GM23338 (cell line): ENCODE measurements at regions not wholly inside any gene's neighbourhood (a gene's known extent, or its start where the extent isn't known, plus 50 kb on each side); places are given as distances from the start of the nearest gene placed in this dataset.

Experiments
- ATAC-seq: fragments of 200-7000 bp; cut with Tn5 transposase; 3 replicates; pipeline ENCODE4 v1.9.1; 2020
- DNase-seq: peaks from one replicate; pipeline ENCODE4 v3.0.0-alpha.2; 2015; ENCODE audit warnings: low spot score
- H2AFZ ChIP-seq: fragments of 200-600 bp; sonication (generic); 2 replicates; pipeline ENCODE4 v1.8.0; 2016; ENCODE audit warnings: antibody characterized with exemption, mild to moderate bottlenecking, moderate library complexity
- H3F3A ChIP-seq: fragments of 200-600 bp; sonication (generic); replicated peaks from 2 replicates; pipeline ENCODE4 v1.8.0; 2017; ENCODE audit warnings: antibody characterized with exemption, mixed run types, low read depth
- H3K27ac ChIP-seq: fragments of 200-600 bp; sonication (generic); 2 replicates; pipeline ENCODE4 v1.6.1; 2016; ENCODE audit warnings: low read depth
- H3K27me3 ChIP-seq: fragments of 200-600 bp; sonication (generic); 2 replicates; pipeline ENCODE4 v1.8.0; 2016; ENCODE audit warnings: mild to moderate bottlenecking, mixed run types, moderate library complexity; ENCODE audit not compliant: insufficient read depth
- H3K36me3 ChIP-seq: fragments of 200-600 bp; sonication (generic); 2 replicates; pipeline ENCODE4 v1.8.0; 2016; ENCODE audit warnings: mild to moderate bottlenecking; ENCODE audit not compliant: insufficient read depth
- H3K4me1 ChIP-seq: fragments of 200-600 bp; sonication (generic); 2 replicates; pipeline ENCODE4 v1.8.0; 2016; ENCODE audit warnings: mild to moderate bottlenecking, moderate library complexity; ENCODE audit not compliant: insufficient read depth
- H3K4me2 ChIP-seq: fragments of 200-600 bp; sonication (generic); 2 replicates; pipeline ENCODE4 v1.7.1; 2017; ENCODE audit warnings: mixed run types
- H3K4me3 ChIP-seq: fragments of 200-600 bp; sonication (generic); 2 replicates; pipeline ENCODE4 v1.6.1; 2016; ENCODE audit warnings: mixed run types
- H3K79me2 ChIP-seq: fragments of 200-600 bp; sonication (generic); replicated peaks from 2 replicates; pipeline ENCODE4 v1.8.0; 2017; ENCODE audit warnings: mild to moderate bottlenecking; ENCODE audit not compliant: insufficient read depth
- H3K9me2 ChIP-seq: fragments of 200-600 bp; sonication (generic); 2 replicates; pipeline ENCODE4 v1.8.0; 2017; ENCODE audit not compliant: insufficient read depth
- H4K20me1 ChIP-seq: fragments of 200-600 bp; sonication (generic); replicated peaks from 2 replicates; pipeline ENCODE4 v1.8.0; 2017; ENCODE audit warnings: mild to moderate bottlenecking; ENCODE audit not compliant: insufficient read depth
- H3K27ac Mint-ChIP-seq: 2 replicates; pipeline ENCODE4 v1.8.0; 2020; ENCODE audit warnings: inconsistent platforms, mild to moderate bottlenecking, moderate library complexity, mixed read lengths
- H3K27me3 Mint-ChIP-seq: 3 replicates; pipeline ENCODE4 v1.8.0; 2022; ENCODE audit warnings: low read depth, mild to moderate bottlenecking, moderate library complexity, mixed read lengths, inconsistent platforms; ENCODE audit not compliant: insufficient read depth, poor library complexity
- H3K36me3 Mint-ChIP-seq: 3 replicates; pipeline ENCODE4 v1.8.0; 2021; ENCODE audit warnings: low read depth, mild to moderate bottlenecking, inconsistent platforms, moderate library complexity, mixed read lengths
- H3K4me1 Mint-ChIP-seq: 3 replicates; pipeline ENCODE4 v1.8.0; 2020; ENCODE audit warnings: mild to moderate bottlenecking, inconsistent platforms, mixed read lengths
- H3K4me3 Mint-ChIP-seq: 3 replicates; pipeline ENCODE4 v1.8.0; 2021; ENCODE audit warnings: moderate library complexity, mild to moderate bottlenecking, inconsistent platforms, mixed read lengths
- H3K9me3 Mint-ChIP-seq: 3 replicates; pipeline ENCODE4 v1.8.0; 2020; ENCODE audit warnings: moderate library complexity, mild to moderate bottlenecking, inconsistent platforms, mixed read lengths
- CREB1 ChIP-seq: fragments of 250-450 bp; sonication (Bioruptor Pico); IDR thresholded peaks from 2 replicates; pipeline ENCODE4 v1.5.0; 2020; ENCODE audit warnings: low read depth, mild to moderate bottlenecking, moderate library complexity
- EZH2 ChIP-seq: fragments of 200-600 bp; sonication (generic); IDR thresholded peaks from one replicate; pipeline ENCODE4 v1.8.0; 2017; ENCODE audit warnings: antibody characterized with exemption, mild to moderate bottlenecking, low read depth; ENCODE audit not compliant: unreplicated experiment
- EZH2phosphoT487 ChIP-seq: fragments of 200-600 bp; sonication (generic); IDR thresholded peaks from one replicate; pipeline ENCODE4 v1.8.1; 2018; ENCODE audit warnings: antibody characterized with exemption; ENCODE audit not compliant: unreplicated experiment
- JUNB ChIP-seq: IDR thresholded peaks from one replicate; pipeline ENCODE4 v1.6.1; 2016; ENCODE audit warnings: antibody characterized with exemption; ENCODE audit not compliant: unreplicated experiment
- NANOG ChIP-seq: IDR thresholded peaks from 2 replicates; pipeline ENCODE4 v1.6.1; 2016; ENCODE audit warnings: antibody characterized with exemption, borderline replicate concordance
- POLR2AphosphoS5 ChIP-seq: IDR thresholded peaks from 2 replicates; pipeline ENCODE4 v1.6.1; 2016; ENCODE audit warnings: antibody characterized with exemption, low read depth
- STAT1 ChIP-seq: IDR thresholded peaks from one replicate; pipeline ENCODE4 v1.6.1; 2016; ENCODE audit warnings: antibody characterized with exemption; ENCODE audit not compliant: unreplicated experiment
- ZNF114 ChIP-seq: fragments of 250-450 bp; sonication (Bioruptor Pico); IDR thresholded peaks from 2 replicates; pipeline ENCODE4 v1.5.0; 2020; ENCODE audit warnings: mild to moderate bottlenecking, moderate library complexity
- ZNF331 ChIP-seq: fragments of 250-450 bp; sonication (Bioruptor Pico); IDR thresholded peaks from 2 replicates; pipeline ENCODE4 v1.5.0; 2020; ENCODE audit warnings: low read depth, mild to moderate bottlenecking, moderate library complexity
- TF ChIP-seq, protein P1 (sequence below), 2 experiments: fragments of 200-600 bp in 1 of 2; sonication (generic) in 1 of 2; conservative IDR thresholded peaks; 2 replicates each; pipeline versions ENCODE4 v1.5.1 to v1.6.1; 2016 to 2017; ENCODE audit warnings: antibody characterized with exemption in 2 of 2, low read depth in 2 of 2, mild to moderate bottlenecking in 2 of 2, moderate library complexity in 1 of 2
- TF ChIP-seq, protein P2 (sequence below): IDR thresholded peaks from 2 replicates; pipeline ENCODE4 v1.6.1; 2016; ENCODE audit warnings: antibody characterized with exemption
- TF ChIP-seq, protein P3 (sequence below): fragments of 250-450 bp; sonication (Bioruptor Pico); IDR thresholded peaks from 2 replicates; pipeline ENCODE4 v1.5.0; 2020; ENCODE audit warnings: mild to moderate bottlenecking, moderate library complexity
- TF ChIP-seq, protein P4 (sequence below): IDR thresholded peaks from one replicate; pipeline ENCODE4 v1.6.1; 2018; ENCODE audit warnings: antibody characterized with exemption; ENCODE audit not compliant: unreplicated experiment

DNA sequence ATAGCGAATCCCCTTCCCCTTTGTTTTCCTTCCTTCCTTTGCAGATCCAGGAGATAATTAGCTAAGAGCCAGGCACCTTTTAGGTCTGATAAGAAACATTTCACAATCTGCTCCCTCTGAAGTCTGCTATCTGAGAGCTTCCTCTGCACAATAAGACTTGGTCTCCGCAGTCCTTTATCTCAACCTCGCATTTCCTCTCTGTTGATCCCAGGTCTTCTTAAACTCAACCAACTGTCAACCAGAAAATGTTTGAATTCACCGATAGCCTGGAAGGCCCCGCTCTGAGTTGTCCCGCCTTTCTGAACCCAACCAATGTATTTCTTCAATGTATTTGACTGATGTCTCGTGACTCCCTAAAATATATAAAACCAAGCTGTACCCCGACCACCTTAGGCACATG, 78.4 kb upstream of the CTDP1 start:
- Histone ChIP-seq H3F3A (no peaks in the 10 kb centered on the region), H3K9me2 (no peaks in the 10 kb centered on the region), H3K27me3 (no peaks in the 10 kb centered on the region), H3K79me2 (no peaks in the 10 kb centered on the region), H2AFZ (no peak overlapping the region), H3K4me1 (no peaks in the 10 kb centered on the region), H3K27ac (no peak overlapping the region), H4K20me1 (no peaks in the 10 kb centered on the region), H3K36me3 (no peaks in the 10 kb centered on the region), H3K4me3 (no peak overlapping the region), H3K4me2 (no peak overlapping the region)
- Mint-ChIP-seq H3K4me1 (peaks cover 8% of the 10 kb centered on the region), H3K4me3 (no peak overlapping the region), H3K9me3 (no peaks in the 10 kb centered on the region), H3K27ac (no peak overlapping the region), H3K36me3 (no peaks in the 10 kb centered on the region; the same call in 2 of the 3 replicates), H3K27me3 (peaks cover 4% of the 10 kb centered on the region)
- ATAC-seq = no peak
- TF ChIP-seq NANOG (no peak), STAT1 (no peak), CREB1 (CRISPR knock-in tag) (no peak), POLR2AphosphoS5 (no peak), JUNB (no peak), ZNF114 (no peak), EZH2phosphoT487 (no peak), ZNF331 (CRISPR knock-in tag) (no peak), EZH2 (no peak)
- TF ChIP-seq, protein P1, sequence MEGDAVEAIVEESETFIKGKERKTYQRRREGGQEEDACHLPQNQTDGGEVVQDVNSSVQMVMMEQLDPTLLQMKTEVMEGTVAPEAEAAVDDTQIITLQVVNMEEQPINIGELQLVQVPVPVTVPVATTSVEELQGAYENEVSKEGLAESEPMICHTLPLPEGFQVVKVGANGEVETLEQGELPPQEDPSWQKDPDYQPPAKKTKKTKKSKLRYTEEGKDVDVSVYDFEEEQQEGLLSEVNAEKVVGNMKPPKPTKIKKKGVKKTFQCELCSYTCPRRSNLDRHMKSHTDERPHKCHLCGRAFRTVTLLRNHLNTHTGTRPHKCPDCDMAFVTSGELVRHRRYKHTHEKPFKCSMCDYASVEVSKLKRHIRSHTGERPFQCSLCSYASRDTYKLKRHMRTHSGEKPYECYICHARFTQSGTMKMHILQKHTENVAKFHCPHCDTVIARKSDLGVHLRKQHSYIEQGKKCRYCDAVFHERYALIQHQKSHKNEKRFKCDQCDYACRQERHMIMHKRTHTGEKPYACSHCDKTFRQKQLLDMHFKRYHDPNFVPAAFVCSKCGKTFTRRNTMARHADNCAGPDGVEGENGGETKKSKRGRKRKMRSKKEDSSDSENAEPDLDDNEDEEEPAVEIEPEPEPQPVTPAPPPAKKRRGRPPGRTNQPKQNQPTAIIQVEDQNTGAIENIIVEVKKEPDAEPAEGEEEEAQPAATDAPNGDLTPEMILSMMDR (conservative IDR thresholded peaks at IDR 0.05; ENCODE audit: low read depth in 2 of 2) = no peak
- TF ChIP-seq, protein P2, sequence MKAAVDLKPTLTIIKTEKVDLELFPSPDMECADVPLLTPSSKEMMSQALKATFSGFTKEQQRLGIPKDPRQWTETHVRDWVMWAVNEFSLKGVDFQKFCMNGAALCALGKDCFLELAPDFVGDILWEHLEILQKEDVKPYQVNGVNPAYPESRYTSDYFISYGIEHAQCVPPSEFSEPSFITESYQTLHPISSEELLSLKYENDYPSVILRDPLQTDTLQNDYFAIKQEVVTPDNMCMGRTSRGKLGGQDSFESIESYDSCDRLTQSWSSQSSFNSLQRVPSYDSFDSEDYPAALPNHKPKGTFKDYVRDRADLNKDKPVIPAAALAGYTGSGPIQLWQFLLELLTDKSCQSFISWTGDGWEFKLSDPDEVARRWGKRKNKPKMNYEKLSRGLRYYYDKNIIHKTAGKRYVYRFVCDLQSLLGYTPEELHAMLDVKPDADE = no peak
- TF ChIP-seq, protein P3, sequence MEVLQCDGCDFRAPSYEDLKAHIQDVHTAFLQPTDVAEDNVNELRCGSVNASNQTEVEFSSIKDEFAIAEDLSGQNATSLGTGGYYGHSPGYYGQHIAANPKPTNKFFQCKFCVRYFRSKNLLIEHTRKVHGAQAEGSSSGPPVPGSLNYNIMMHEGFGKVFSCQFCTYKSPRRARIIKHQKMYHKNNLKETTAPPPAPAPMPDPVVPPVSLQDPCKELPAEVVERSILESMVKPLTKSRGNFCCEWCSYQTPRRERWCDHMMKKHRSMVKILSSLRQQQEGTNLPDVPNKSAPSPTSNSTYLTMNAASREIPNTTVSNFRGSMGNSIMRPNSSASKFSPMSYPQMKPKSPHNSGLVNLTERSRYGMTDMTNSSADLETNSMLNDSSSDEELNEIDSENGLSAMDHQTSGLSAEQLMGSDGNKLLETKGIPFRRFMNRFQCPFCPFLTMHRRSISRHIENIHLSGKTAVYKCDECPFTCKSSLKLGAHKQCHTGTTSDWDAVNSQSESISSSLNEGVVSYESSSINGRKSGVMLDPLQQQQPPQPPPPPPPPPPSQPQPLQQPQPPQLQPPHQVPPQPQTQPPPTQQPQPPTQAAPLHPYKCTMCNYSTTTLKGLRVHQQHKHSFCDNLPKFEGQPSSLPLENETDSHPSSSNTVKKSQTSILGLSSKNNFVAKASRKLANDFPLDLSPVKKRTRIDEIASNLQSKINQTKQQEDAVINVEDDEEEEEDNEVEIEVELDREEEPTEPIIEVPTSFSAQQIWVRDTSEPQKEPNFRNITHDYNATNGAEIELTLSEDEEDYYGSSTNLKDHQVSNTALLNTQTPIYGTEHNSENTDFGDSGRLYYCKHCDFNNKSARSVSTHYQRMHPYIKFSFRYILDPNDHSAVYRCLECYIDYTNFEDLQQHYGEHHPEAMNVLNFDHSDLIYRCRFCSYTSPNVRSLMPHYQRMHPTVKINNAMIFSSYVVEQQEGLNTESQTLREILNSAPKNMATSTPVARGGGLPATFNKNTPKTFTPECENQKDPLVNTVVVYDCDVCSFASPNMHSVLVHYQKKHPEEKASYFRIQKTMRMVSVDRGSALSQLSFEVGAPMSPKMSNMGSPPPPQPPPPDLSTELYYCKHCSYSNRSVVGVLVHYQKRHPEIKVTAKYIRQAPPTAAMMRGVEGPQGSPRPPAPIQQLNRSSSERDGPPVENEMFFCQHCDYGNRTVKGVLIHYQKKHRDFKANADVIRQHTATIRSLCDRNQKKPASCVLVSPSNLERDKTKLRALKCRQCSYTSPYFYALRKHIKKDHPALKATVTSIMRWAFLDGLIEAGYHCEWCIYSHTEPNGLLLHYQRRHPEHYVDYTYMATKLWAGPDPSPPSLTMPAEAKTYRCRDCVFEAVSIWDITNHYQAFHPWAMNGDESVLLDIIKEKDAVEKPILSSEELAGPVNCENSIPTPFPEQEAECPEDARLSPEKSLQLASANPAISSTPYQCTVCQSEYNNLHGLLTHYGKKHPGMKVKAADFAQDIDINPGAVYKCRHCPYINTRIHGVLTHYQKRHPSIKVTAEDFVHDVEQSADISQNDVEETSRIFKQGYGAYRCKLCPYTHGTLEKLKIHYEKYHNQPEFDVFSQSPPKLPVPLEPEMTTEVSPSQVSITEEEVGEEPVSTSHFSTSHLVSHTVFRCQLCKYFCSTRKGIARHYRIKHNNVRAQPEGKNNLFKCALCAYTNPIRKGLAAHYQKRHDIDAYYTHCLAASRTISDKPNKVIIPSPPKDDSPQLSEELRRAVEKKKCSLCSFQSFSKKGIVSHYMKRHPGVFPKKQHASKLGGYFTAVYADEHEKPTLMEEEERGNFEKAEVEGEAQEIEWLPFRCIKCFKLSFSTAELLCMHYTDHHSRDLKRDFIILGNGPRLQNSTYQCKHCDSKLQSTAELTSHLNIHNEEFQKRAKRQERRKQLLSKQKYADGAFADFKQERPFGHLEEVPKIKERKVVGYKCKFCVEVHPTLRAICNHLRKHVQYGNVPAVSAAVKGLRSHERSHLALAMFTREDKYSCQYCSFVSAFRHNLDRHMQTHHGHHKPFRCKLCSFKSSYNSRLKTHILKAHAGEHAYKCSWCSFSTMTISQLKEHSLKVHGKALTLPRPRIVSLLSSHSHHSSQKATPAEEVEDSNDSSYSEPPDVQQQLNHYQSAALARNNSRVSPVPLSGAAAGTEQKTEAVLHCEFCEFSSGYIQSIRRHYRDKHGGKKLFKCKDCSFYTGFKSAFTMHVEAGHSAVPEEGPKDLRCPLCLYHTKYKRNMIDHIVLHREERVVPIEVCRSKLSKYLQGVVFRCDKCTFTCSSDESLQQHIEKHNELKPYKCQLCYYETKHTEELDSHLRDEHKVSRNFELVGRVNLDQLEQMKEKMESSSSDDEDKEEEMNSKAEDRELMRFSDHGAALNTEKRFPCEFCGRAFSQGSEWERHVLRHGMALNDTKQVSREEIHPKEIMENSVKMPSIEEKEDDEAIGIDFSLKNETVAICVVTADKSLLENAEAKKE (CRISPR knock-in tag) = no peak
- TF ChIP-seq, protein P4, sequence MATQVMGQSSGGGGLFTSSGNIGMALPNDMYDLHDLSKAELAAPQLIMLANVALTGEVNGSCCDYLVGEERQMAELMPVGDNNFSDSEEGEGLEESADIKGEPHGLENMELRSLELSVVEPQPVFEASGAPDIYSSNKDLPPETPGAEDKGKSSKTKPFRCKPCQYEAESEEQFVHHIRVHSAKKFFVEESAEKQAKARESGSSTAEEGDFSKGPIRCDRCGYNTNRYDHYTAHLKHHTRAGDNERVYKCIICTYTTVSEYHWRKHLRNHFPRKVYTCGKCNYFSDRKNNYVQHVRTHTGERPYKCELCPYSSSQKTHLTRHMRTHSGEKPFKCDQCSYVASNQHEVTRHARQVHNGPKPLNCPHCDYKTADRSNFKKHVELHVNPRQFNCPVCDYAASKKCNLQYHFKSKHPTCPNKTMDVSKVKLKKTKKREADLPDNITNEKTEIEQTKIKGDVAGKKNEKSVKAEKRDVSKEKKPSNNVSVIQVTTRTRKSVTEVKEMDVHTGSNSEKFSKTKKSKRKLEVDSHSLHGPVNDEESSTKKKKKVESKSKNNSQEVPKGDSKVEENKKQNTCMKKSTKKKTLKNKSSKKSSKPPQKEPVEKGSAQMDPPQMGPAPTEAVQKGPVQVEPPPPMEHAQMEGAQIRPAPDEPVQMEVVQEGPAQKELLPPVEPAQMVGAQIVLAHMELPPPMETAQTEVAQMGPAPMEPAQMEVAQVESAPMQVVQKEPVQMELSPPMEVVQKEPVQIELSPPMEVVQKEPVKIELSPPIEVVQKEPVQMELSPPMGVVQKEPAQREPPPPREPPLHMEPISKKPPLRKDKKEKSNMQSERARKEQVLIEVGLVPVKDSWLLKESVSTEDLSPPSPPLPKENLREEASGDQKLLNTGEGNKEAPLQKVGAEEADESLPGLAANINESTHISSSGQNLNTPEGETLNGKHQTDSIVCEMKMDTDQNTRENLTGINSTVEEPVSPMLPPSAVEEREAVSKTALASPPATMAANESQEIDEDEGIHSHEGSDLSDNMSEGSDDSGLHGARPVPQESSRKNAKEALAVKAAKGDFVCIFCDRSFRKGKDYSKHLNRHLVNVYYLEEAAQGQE = no peak
- DNase-seq = no peak
